Fibroblast of skin of left biceps (primary cell): ENCODE measurements at regions not wholly inside any gene's neighbourhood (a gene's known extent, or its start where the extent isn't known, plus 50 kb on each side); places are given as distances from the start of the nearest gene placed in this dataset.
A peak's percentile ranks its signal among the peaks of the same experiment; 100 is the strongest.
"Not testable (repeated sequence)": the region's sequence is repeated elsewhere in the genome, so short reads cannot be mapped to it uniquely, and the experiment has no call there.

ENCODE experiments used
- DNase-seq, 2 experiments: peaks; one replicate each; pipeline ENCODE4 v3.0.0-alpha.2; 2013; ENCODE audit warnings: low read depth in 2 of 2

GRCh38 chr9:71508141-71508540 lies 260.2 kb downstream of the CEMIP2 start:
- DNase-seq: not testable (repeated sequence)

GRCh38 chr9:71506821-71507220 lies 261.5 kb downstream of the CEMIP2 start:
- DNase-seq: peak; percentile 8 to 13

GRCh38 chr9:71504636-71505035 lies 263.7 kb downstream of the CEMIP2 start:
- DNase-seq: no peak

GRCh38 chr9:71498691-71499090 lies 269.6 kb downstream of the CEMIP2 start:
- no peak for DNase-seq

GRCh38 chr9:71490810-71491209 lies 277.5 kb downstream of the CEMIP2 start:
- DNase-seq: no peak

GRCh38 chr9:71487061-71487460 lies 281.3 kb downstream of the CEMIP2 start:
- DNase-seq: peak; percentile 9 to 12

- no peak for DNase-seq
Observed at GRCh38 chr9:71485326-71485725, 283.0 kb downstream of the CEMIP2 start.

- no peak for DNase-seq
Observed at GRCh38 chr9:71483436-71483835, 284.9 kb downstream of the CEMIP2 start.

- DNase-seq: no peak
Observed at GRCh38 chr9:71479621-71480020, 288.7 kb downstream of the CEMIP2 start.

- DNase-seq: no peak
Observed at GRCh38 chr9:71472400-71472799, 295.9 kb downstream of the CEMIP2 start.

GRCh38 chr9:71465392-71465791 lies 302.9 kb downstream of the CEMIP2 start:
- DNase-seq: no peak

- no peak for DNase-seq
Observed at GRCh38 chr9:71459082-71459481, 309.2 kb downstream of the CEMIP2 start.

GRCh38 chr9:71446473-71447411 lies 321.6 kb downstream of the CEMIP2 start:
- peak; percentile 20 to 32 for DNase-seq

- DNase-seq: no peak
Observed at GRCh38 chr9:71446106-71446472, 322.2 kb downstream of the CEMIP2 start.

- no peak for DNase-seq
Observed at GRCh38 chr9:71442937-71443336, 321.5 kb upstream of the TRPM3 start.

GRCh38 chr9:71441266-71441665 lies 319.8 kb upstream of the TRPM3 start:
- no peak for DNase-seq

- peak in 1 of 2 experiments; percentile 1 for DNase-seq
Observed at GRCh38 chr9:71431931-71432330, 310.5 kb upstream of the TRPM3 start.

- DNase-seq: not testable (repeated sequence)
Observed at GRCh38 chr9:71407341-71407740, 285.9 kb upstream of the TRPM3 start.

GRCh38 chr9:71403106-71403505 lies 281.7 kb upstream of the TRPM3 start:
- DNase-seq: no peak

- DNase-seq: no peak
Observed at GRCh38 chr9:71393005-71393404, 271.6 kb upstream of the TRPM3 start.

GRCh38 chr9:71384343-71384742 lies 262.9 kb upstream of the TRPM3 start:
- no peak for DNase-seq

GRCh38 chr9:71383308-71383940 lies 262.0 kb upstream of the TRPM3 start:
- DNase-seq: no peak

GRCh38 chr9:71368157-71368556 lies 246.7 kb upstream of the TRPM3 start:
- DNase-seq: no peak
